A673 (cell line): ENCODE measurements at regions not wholly inside any gene's neighbourhood (a gene's known extent, or its start where the extent isn't known, plus 50 kb on each side); places are given as distances from the start of the nearest gene placed in this dataset.

Source experiments
- CTCF ChIP-seq: fragments of 300-800, 200-600 bp; sonication (generic); conservative IDR thresholded peaks from 2 replicates; pipeline ENCODE4 v1.5.1; 2017; ENCODE audit warnings: low read depth, mild to moderate bottlenecking, antibody characterized with exemption, low read length, moderate library complexity, mixed read lengths
- EZH2 ChIP-seq: fragments of 200-600 bp; sonication (generic); IDR thresholded peaks from 2 replicates; pipeline ENCODE4 v1.6.1; 2017; ENCODE audit warnings: borderline replicate concordance, low read depth, mild to moderate bottlenecking, mixed read lengths, antibody characterized with exemption, low read length; ENCODE audit not compliant: poor library complexity, severe bottlenecking

DNA sequence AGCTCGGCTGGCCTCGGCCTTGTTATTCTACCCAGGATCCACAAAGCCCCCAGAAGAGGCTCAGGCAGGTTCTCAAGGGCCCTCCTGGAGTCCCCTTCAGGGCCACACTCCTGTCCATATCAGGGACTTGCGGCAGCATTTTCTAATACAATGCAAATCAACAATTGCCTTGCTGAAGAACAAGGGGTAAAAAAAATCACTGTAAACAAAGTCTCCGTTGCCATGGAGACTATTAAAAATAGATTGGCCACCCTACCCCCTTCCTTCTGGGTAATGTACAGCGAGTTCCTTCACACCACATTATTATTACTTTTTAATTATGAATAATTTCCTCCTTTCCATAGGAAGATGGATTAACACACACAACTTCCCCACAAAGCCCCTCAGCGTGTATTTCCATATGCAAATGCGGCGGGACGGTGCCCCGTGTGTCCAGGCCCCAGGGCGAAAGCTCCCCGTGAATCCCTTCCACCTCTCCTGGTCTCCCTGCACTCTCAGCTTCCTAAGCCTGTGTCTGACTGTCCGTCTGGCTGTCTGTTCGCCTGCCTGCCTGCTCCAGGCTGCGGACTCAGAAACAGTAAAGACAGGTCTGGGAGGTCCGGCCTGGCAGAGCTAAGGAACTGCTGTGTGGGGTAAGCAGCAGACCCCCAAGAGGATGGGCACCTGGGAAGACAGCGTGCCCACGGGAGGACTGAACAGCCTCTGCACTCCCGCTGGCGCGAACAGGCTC, 196.6 kb downstream of the RBFOX3 start:
- no peak for TF ChIP-seq CTCF
- TF ChIP-seq EZH2, result no peak
